Rectal smooth muscle tissue (tissue), 1 donor: ENCODE measurements at regions not wholly inside any gene's neighbourhood (a gene's known extent, or its start where the extent isn't known, plus 50 kb on each side); places are given as distances from the start of the nearest gene placed in this dataset.
"Not testable (repeated sequence)": the region's sequence is repeated elsewhere in the genome, so short reads cannot be mapped to it uniquely, and the experiment has no call there.

ENCODE experiments used
- H3K27ac ChIP-seq: one replicate; pipeline ENCODE4 v1.7.0; 2013; ENCODE audit warnings: low read depth, low read length, inconsistent platforms
- H3K27me3 ChIP-seq: one replicate; pipeline ENCODE4 v1.7.0; 2013; ENCODE audit warnings: low read length; ENCODE audit not compliant: control insufficient read depth, insufficient read depth
- H3K36me3 ChIP-seq: one replicate; pipeline ENCODE4 v1.7.0; 2013; ENCODE audit warnings: low read length; ENCODE audit not compliant: control insufficient read depth, insufficient read depth
- H3K4me1 ChIP-seq: one replicate; pipeline ENCODE4 v1.7.0; 2013; ENCODE audit warnings: low read length; ENCODE audit not compliant: control insufficient read depth, insufficient read depth
- H3K4me3 ChIP-seq: one replicate; pipeline ENCODE4 v1.7.0; 2013; ENCODE audit warnings: low read length
- H3K9ac ChIP-seq: one replicate; pipeline ENCODE4 v1.7.0; 2013; ENCODE audit warnings: low read length

- Histone ChIP-seq H3K4me1 (no peaks in the 10 kb centered on the region), H3K36me3 (no peaks in the 10 kb centered on the region), H3K27me3 (no peaks in the 10 kb centered on the region), H3K4me3 (no peak overlapping the region), H3K27ac (no peak overlapping the region), H3K9ac (no peak overlapping the region)
Observed at GRCh38 chr12:27133022-27133590, 50.7 kb upstream of the C12orf71 start.

- no peaks in the 10 kb centered on the region for H3K4me1 ChIP-seq
- no peaks in the 10 kb centered on the region for H3K36me3 ChIP-seq
- H3K4me3 ChIP-seq: no peak overlapping the region
- H3K27ac ChIP-seq: no peak overlapping the region
- H3K27me3 ChIP-seq: no peaks in the 10 kb centered on the region
- no peak overlapping the region for H3K9ac ChIP-seq
Observed at GRCh38 chr12:27140478-27140969, 58.1 kb upstream of the C12orf71 start.

- Histone ChIP-seq H3K4me3 (no peak overlapping the region), H3K27me3 (no peaks in the 10 kb centered on the region), H3K27ac (no peak overlapping the region), H3K4me1 (no peaks in the 10 kb centered on the region), H3K36me3 (no peaks in the 10 kb centered on the region), H3K9ac (no peak overlapping the region)
Observed at GRCh38 chr12:27142101-27142721, 59.8 kb upstream of the C12orf71 start.

GRCh38 chr12:27143256-27144069, 61.1 kb upstream of the C12orf71 start:
- Histone ChIP-seq H3K27ac (no peak overlapping the region), H3K36me3 (no peaks in the 10 kb centered on the region), H3K9ac (no peak overlapping the region), H3K27me3 (no peaks in the 10 kb centered on the region), H3K4me3 (no peak overlapping the region), H3K4me1 (no peaks in the 10 kb centered on the region)

- H3K4me1 ChIP-seq, H3K9ac ChIP-seq, H3K27me3 ChIP-seq, H3K4me3 ChIP-seq, H3K36me3 ChIP-seq: not testable (repeated sequence)
- peak overlapping the region; percentile 13 for H3K27ac ChIP-seq
Observed at GRCh38 chr12:27145725-27146124, 63.3 kb upstream of the C12orf71 start.

GRCh38 chr12:27148373-27148772, 66.0 kb upstream of the C12orf71 start:
- Histone ChIP-seq H3K36me3 (no peaks in the 10 kb centered on the region), H3K27ac (no peak overlapping the region), H3K27me3 (no peaks in the 10 kb centered on the region), H3K9ac (no peak overlapping the region), H3K4me1 (no peaks in the 10 kb centered on the region), H3K4me3 (no peak overlapping the region)

GRCh38 chr12:27148791-27149190, 66.4 kb upstream of the C12orf71 start:
- Histone ChIP-seq H3K36me3 (no peaks in the 10 kb centered on the region), H3K4me3 (no peak overlapping the region), H3K4me1 (no peaks in the 10 kb centered on the region), H3K27me3 (no peaks in the 10 kb centered on the region), H3K9ac (no peak overlapping the region), H3K27ac (no peak overlapping the region)

GRCh38 chr12:27151479-27151878, 69.1 kb upstream of the C12orf71 start:
- Histone ChIP-seq H3K4me1 (no peaks in the 10 kb centered on the region), H3K9ac (no peak overlapping the region), H3K36me3 (no peaks in the 10 kb centered on the region), H3K4me3 (no peak overlapping the region), H3K27ac (no peak overlapping the region), H3K27me3 (no peaks in the 10 kb centered on the region)

- Histone ChIP-seq H3K27ac (no peak overlapping the region), H3K9ac (no peak overlapping the region), H3K4me3 (no peak overlapping the region), H3K36me3 (no peaks in the 10 kb centered on the region), H3K4me1 (no peaks in the 10 kb centered on the region), H3K27me3 (no peaks in the 10 kb centered on the region)
Observed at GRCh38 chr12:27158297-27158696, 75.9 kb upstream of the C12orf71 start.

- Histone ChIP-seq H3K4me1 (no peaks in the 10 kb centered on the region), H3K27me3 (no peaks in the 10 kb centered on the region), H3K27ac (no peak overlapping the region), H3K36me3 (no peaks in the 10 kb centered on the region), H3K4me3 (no peak overlapping the region), H3K9ac (no peak overlapping the region)
Observed at GRCh38 chr12:27161458-27162228, 79.3 kb upstream of the C12orf71 start.

- Histone ChIP-seq H3K27ac (no peak overlapping the region), H3K4me1 (no peaks in the 10 kb centered on the region), H3K9ac (no peak overlapping the region), H3K36me3 (no peaks in the 10 kb centered on the region), H3K27me3 (no peaks in the 10 kb centered on the region), H3K4me3 (no peak overlapping the region)
Observed at GRCh38 chr12:27162229-27162537, 79.8 kb upstream of the C12orf71 start.

GRCh38 chr12:27163048-27163715, 80.8 kb upstream of the C12orf71 start:
- Histone ChIP-seq H3K4me1 (no peaks in the 10 kb centered on the region), H3K36me3 (no peaks in the 10 kb centered on the region), H3K27me3 (no peaks in the 10 kb centered on the region), H3K27ac (no peak overlapping the region), H3K9ac (no peak overlapping the region), H3K4me3 (no peak overlapping the region)
